HG03159 (cell line): ENCODE measurements at regions not wholly inside any gene's neighbourhood (a gene's known extent, or its start where the extent isn't known, plus 50 kb on each side); places are given as distances from the start of the nearest gene placed in this dataset.

Source experiments
- ATAC-seq: cut with Tn5 transposase; IDR thresholded peaks from one replicate; pipeline ENCODE4 v1.9.1; 2021; ENCODE audit warnings: mild to moderate bottlenecking, moderate library complexity; ENCODE audit not compliant: unreplicated experiment

- ATAC-seq = no peak
These were observed 643.2 kb upstream of the NOX3 start for GRCh38 chr6:156098839-156099238.

- no peak for ATAC-seq
These were observed 631.8 kb upstream of the NOX3 start for GRCh38 chr6:156087487-156087886.

GRCh38 chr6:156082012-156082411, 626.4 kb upstream of the NOX3 start:
- no peak for ATAC-seq

- no peak for ATAC-seq
These were observed 624.7 kb upstream of the NOX3 start for GRCh38 chr6:156080371-156080770.

GRCh38 chr6:156068881-156069280, 613.2 kb upstream of the NOX3 start:
- ATAC-seq = no peak

GRCh38 chr6:156065849-156066248, 610.2 kb upstream of the NOX3 start:
- no peak for ATAC-seq

GRCh38 chr6:156062091-156062563, 606.5 kb upstream of the NOX3 start:
- no peak for ATAC-seq

- no peak for ATAC-seq
These were observed 605.8 kb upstream of the NOX3 start for GRCh38 chr6:156061465-156061864.

GRCh38 chr6:156060013-156060412, 604.4 kb upstream of the NOX3 start:
- no peak for ATAC-seq

GRCh38 chr6:156058356-156058755, 602.7 kb upstream of the NOX3 start:
- no peak for ATAC-seq

GRCh38 chr6:156057869-156058268, 602.2 kb upstream of the NOX3 start:
- ATAC-seq = no peak

GRCh38 chr6:156056085-156056484, 600.4 kb upstream of the NOX3 start:
- ATAC-seq = no peak

- no peak for ATAC-seq
These were observed 598.0 kb upstream of the NOX3 start for GRCh38 chr6:156053626-156054025.

- ATAC-seq = no peak
These were observed 591.3 kb upstream of the NOX3 start for GRCh38 chr6:156046841-156047449.

- no peak for ATAC-seq
These were observed 590.6 kb upstream of the NOX3 start for GRCh38 chr6:156046268-156046665.

GRCh38 chr6:156045401-156046267, 590.0 kb upstream of the NOX3 start:
- ATAC-seq = no peak

- no peak for ATAC-seq
These were observed 578.0 kb upstream of the NOX3 start for GRCh38 chr6:156033598-156033997.

GRCh38 chr6:156031516-156031915, 575.9 kb upstream of the NOX3 start:
- ATAC-seq = no peak

- ATAC-seq = no peak
These were observed 574.4 kb upstream of the NOX3 start for GRCh38 chr6:156030053-156030452.

GRCh38 chr6:156029286-156029985, 573.8 kb upstream of the NOX3 start:
- no peak for ATAC-seq

- no peak for ATAC-seq
These were observed 572.9 kb upstream of the NOX3 start for GRCh38 chr6:156028335-156029131.
